ENCODE measurements at regions not wholly inside any gene's neighbourhood (a gene's known extent, or its start where the extent isn't known, plus 50 kb on each side); places are given as distances from the start of the nearest gene placed in this dataset.
A peak's percentile ranks its signal among the peaks of the same experiment; 100 is the strongest.
"Not testable (repeated sequence)": the region's sequence is repeated elsewhere in the genome, so short reads cannot be mapped to it uniquely, and the experiment has no call there.

DNA sequence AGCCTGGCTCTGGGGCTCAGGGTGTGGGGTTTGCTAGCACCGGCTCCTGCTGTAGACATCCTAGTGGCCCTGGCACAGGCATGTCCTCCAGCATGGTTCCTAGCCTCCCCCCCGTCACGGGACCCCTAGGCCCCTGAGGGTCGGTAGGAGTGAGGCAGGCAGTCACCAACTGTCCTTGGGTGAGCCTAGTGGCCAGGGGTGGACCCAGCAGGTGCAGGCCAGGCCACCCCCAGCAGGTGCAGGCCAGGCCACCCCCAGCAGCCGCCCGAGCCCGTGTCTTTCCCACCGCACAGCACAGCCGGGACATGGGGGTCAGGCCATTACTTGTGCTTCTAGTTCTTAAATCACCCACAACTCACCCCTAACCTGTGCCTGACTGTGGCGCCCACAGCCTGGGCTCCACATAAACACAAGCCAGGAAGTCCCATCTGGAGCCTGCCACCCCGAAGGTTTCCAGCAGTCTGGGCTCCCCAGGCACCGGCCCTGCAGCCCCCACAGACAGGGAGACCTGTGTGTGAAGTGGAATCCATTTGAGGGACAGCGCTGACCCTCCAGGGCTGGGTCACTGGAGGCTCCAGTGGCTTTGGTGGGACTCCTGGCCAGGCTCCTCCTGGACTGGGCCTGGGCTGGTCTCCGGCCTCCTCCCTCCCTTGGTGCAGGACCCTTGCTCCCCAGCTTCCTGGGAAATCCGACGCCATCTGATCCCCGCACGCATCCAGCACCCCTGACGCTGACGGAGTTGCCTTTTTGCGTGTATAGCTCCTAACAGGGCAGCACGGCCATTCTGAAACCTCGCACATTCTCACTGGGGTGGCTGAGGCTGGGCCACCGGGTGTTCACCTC lies 114.1 kb upstream of the LPCAT1 start:
- H3K4me1 ChIP-seq (ENCODE audit: insufficient read depth, low read length): peaks cover 4% of the 10 kb centered on the region
- no peak overlapping the region for H3K27ac ChIP-seq (ENCODE audit: low read depth, low read length)
- no peak overlapping the region for H3K4me3 ChIP-seq (ENCODE audit: low read depth in 1 of 2, low read length in 2 of 2)
- no peaks in the 10 kb centered on the region for H3K9me3 ChIP-seq (ENCODE audit: low read length)
- H3K9ac ChIP-seq (ENCODE audit: low read length): no peak overlapping the region
- no peaks in the 10 kb centered on the region for H3K36me3 ChIP-seq (ENCODE audit: insufficient read depth, low read length)
- H3K27me3 ChIP-seq (ENCODE audit: control insufficient read depth in 1 of 2, insufficient read depth in 2 of 2, low read length in 2 of 2): peaks cover 0 to 8% of the 10 kb centered on the region in 2 donors

DNA sequence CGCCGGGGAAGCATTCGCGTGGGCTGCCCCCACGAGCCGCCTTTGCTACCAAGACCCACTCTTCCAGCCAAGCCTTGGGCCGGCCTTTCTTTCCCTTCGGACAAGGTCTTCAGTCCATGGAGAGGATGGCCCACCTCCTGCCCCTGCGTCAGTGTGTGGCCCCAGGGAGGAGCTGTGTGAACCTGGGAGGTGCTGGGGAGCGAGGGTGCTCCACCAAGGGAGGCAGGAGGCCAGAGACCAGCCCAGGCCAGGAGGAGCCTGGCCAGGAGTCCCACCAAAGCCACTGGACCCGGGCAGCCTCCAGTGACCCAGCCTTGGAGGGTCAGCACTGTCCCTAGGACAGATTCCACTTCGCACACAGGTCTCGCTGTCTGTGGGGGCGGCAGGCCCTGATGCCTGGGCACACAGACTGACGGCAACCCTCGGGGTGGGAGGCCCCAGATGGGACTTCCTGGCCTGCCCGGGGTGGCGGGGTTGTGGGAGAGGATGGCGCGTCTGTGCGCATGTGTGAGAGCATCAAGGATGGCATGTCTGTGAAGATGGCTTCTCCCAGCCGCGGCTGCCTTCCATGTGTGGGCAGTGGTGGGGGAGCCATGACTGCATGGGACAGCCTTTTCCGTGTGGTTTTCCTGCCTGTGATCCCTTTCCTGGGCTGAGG lies 113.3 kb upstream of the LPCAT1 start:
- no peak overlapping the region for H3K27ac ChIP-seq (ENCODE audit: low read depth, low read length)
- H3K27me3 ChIP-seq (ENCODE audit: control insufficient read depth in 1 of 2, insufficient read depth in 2 of 2, low read length in 2 of 2): peaks cover 0 to under 1% of the 10 kb centered on the region in 2 donors
- peaks cover 4% of the 10 kb centered on the region for H3K4me1 ChIP-seq (ENCODE audit: insufficient read depth, low read length)
- H3K4me3 ChIP-seq (ENCODE audit: low read depth in 1 of 2, low read length in 2 of 2): no peak overlapping the region
- H3K36me3 ChIP-seq (ENCODE audit: insufficient read depth, low read length): no peaks in the 10 kb centered on the region
- H3K9me3 ChIP-seq (ENCODE audit: low read length): no peaks in the 10 kb centered on the region
- no peak overlapping the region for H3K9ac ChIP-seq (ENCODE audit: low read length)

DNA sequence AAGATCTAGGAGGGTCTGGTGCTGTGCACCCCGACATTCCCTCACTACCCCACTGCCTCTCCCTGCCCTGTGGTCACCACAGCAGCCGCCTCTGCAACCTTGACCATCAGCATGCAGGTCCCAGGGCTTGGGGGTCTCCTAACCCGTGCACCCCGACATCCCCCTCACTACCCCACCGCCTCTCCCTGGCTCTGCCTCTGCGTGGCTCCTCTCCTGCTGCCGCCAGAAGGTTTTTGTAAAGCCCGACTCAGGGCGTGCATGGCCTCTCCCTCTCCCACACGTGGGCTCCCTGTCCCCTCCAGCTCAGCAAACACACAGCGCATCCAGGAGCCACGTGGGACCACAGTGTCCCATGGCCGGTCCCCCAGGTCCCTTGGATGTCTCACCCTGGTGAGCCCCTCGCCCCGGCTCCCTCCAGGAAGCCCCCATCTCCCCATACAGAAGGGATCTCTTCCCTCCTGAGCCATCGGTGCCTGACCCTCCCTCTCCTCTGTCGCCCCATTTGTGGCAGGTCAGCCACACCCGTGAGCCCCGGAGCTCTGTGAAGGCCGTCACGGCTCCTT lies 112.5 kb upstream of the LPCAT1 start:
- not testable (repeated sequence) for H3K27ac ChIP-seq (ENCODE audit: low read depth, low read length); H3K9me3 ChIP-seq (ENCODE audit: low read length); H3K4me1 ChIP-seq (ENCODE audit: insufficient read depth, low read length); H3K27me3 ChIP-seq (ENCODE audit: control insufficient read depth in 1 of 2, insufficient read depth in 2 of 2, low read length in 2 of 2); H3K4me3 ChIP-seq (ENCODE audit: low read depth in 1 of 2, low read length in 2 of 2); H3K9ac ChIP-seq (ENCODE audit: low read length); H3K36me3 ChIP-seq (ENCODE audit: insufficient read depth, low read length)

DNA sequence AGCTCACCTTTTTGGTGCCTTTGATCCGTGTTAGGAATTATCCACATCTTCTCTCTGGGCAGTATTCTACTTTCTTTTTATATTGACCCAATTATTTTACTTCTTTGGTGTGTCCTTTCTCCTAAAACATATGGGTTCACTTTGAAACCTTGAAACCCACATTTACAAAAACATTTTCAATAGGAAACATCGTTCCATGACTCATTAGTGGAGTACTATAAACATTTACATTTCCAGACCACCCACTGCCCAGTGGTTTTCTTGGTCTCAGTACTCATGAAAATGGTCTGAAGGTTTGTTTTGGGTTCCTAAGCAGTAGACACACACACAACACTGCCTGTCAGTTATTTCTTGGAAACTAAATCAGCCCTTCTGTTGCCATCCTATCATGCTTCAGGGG lies 111.7 kb upstream of the LPCAT1 start:
- not testable (repeated sequence) for H3K4me1 ChIP-seq (ENCODE audit: insufficient read depth, low read length); H3K27ac ChIP-seq (ENCODE audit: low read depth, low read length); H3K4me3 ChIP-seq (ENCODE audit: low read depth in 1 of 2, low read length in 2 of 2); H3K9me3 ChIP-seq (ENCODE audit: low read length); H3K27me3 ChIP-seq (ENCODE audit: control insufficient read depth in 1 of 2, insufficient read depth in 2 of 2, low read length in 2 of 2); H3K9ac ChIP-seq (ENCODE audit: low read length); H3K36me3 ChIP-seq (ENCODE audit: insufficient read depth, low read length)

DNA sequence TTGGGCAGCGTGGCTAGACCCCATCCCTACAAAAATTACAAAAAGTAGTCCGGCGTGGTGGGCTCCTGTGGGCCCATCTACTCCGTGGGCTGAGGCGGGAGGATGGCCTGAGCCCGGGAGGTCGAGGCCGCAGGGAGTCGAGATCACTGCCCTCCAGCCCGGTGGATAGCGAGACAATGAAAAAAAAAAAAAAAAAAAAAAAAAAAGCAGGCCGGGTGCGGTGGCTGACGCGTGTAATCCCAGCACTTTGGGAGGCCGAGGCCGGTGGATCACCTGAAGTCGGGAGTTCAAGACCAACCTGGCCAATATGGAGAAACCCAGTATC lies 110.5 kb upstream of the LPCAT1 start:
- Histone ChIP-seq H3K9ac (ENCODE audit: low read length) (no peak overlapping the region), H3K9me3 (ENCODE audit: low read length) (no peaks in the 10 kb centered on the region), H3K36me3 (ENCODE audit: insufficient read depth, low read length) (no peaks in the 10 kb centered on the region), H3K27me3 (ENCODE audit: control insufficient read depth in 1 of 2, insufficient read depth in 2 of 2, low read length in 2 of 2) (no peaks in the 10 kb centered on the region), H3K4me1 (ENCODE audit: insufficient read depth, low read length) (peaks cover 4% of the 10 kb centered on the region), H3K27ac (ENCODE audit: low read depth, low read length) (peak overlapping the region; percentile 86), H3K4me3 (ENCODE audit: low read depth in 1 of 2, low read length in 2 of 2) (peak overlapping the region; percentile 67 to 85)

DNA sequence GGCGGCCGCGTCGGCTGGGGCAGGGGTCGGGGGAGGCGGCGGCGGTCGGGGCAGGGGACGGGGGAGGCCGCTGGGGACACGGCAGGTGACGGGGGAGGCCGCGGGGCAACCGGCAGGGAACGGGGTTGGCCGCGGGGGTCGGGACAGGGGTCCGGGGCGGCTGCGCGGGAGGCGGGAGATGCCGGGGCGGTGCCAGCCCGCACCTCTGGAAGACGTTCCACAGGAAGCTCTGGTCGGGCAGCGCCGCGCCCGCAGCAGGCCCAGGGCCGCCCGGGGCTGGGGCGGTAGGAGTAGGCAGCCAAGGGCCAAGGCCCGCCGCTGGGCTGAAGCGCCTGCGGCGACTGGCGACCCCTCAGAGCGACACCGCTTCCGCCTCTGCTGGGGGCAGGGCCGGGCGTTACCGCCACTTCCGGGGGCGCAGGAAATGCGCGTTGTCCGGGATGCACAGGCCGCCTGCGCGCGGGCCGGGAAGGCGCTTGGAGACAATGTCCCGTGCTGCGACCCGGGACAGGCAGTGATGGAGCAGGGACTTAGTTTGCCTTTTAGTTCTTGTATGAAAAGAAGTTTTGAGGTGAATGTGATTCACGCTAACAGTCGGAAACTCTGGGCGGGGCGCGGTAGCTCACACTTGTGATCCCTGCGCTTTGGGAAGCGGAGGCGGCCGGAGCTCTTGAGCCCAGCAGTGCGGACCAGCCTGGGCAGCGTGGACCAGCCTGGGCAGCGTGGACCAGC lies 110.0 kb upstream of the LPCAT1 start:
- Histone ChIP-seq H3K9me3 (ENCODE audit: low read length) (no peaks in the 10 kb centered on the region), H3K4me1 (ENCODE audit: insufficient read depth, low read length) (peaks cover 4% of the 10 kb centered on the region), H3K27me3 (ENCODE audit: control insufficient read depth in 1 of 2, insufficient read depth in 2 of 2, low read length in 2 of 2) (no peaks in the 10 kb centered on the region), H3K4me3 (ENCODE audit: low read depth in 1 of 2, low read length in 2 of 2) (peak overlapping the region; percentile 67 to 85), H3K27ac (ENCODE audit: low read depth, low read length) (peak overlapping the region; percentile 86), H3K9ac (ENCODE audit: low read length) (no peak overlapping the region), H3K36me3 (ENCODE audit: insufficient read depth, low read length) (no peaks in the 10 kb centered on the region)

DNA sequence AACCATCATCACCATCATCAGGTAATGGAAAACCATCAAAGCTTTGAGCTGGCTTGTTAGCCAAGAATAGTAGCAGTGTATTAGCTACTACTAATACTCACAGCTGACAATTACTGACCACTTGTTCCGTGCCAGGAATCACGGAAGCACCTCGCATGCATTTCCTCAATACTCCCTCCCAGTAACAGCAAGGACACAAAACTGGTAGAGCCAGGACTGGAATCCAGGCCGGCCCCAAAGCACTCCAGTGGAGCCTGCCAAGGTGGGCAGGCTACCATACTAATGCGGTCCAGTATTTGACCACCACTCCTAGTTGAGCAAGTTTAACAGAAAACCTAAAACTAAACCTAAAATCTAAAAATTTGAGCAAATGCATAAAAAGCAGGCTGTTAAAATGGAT lies 107.2 kb upstream of the LPCAT1 start:
- not testable (repeated sequence) for H3K36me3 ChIP-seq (ENCODE audit: insufficient read depth, low read length); H3K27me3 ChIP-seq (ENCODE audit: control insufficient read depth in 1 of 2, insufficient read depth in 2 of 2, low read length in 2 of 2); H3K4me3 ChIP-seq (ENCODE audit: low read depth in 1 of 2, low read length in 2 of 2); H3K9me3 ChIP-seq (ENCODE audit: low read length); H3K27ac ChIP-seq (ENCODE audit: low read depth, low read length); H3K4me1 ChIP-seq (ENCODE audit: insufficient read depth, low read length); H3K9ac ChIP-seq (ENCODE audit: low read length)

DNA sequence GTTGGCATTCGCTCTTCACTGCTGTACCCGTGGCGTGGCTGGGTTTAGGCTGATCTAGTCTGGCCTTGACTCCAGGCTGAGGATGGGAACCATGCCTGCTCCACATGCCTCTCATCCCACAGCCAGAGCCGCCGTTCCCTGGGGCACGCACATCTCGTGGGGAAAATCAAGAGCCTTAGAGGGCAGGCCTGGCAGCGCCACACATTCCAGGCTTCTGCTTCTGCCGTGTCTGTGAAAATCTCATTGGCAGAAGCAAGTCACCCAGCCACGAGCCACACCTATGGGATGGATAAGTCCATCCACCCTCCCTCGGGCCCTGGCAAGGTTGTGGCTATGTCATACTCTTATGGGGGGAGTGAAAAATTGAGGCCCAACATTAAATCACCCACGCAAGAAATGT lies 102.6 kb upstream of the LPCAT1 start:
- not testable (repeated sequence) for H3K27me3 ChIP-seq (ENCODE audit: control insufficient read depth in 1 of 2, insufficient read depth in 2 of 2, low read length in 2 of 2); H3K9ac ChIP-seq (ENCODE audit: low read length); H3K27ac ChIP-seq (ENCODE audit: low read depth, low read length); H3K9me3 ChIP-seq (ENCODE audit: low read length); H3K36me3 ChIP-seq (ENCODE audit: insufficient read depth, low read length); H3K4me3 ChIP-seq (ENCODE audit: low read depth in 1 of 2, low read length in 2 of 2); H3K4me1 ChIP-seq (ENCODE audit: insufficient read depth, low read length)

DNA sequence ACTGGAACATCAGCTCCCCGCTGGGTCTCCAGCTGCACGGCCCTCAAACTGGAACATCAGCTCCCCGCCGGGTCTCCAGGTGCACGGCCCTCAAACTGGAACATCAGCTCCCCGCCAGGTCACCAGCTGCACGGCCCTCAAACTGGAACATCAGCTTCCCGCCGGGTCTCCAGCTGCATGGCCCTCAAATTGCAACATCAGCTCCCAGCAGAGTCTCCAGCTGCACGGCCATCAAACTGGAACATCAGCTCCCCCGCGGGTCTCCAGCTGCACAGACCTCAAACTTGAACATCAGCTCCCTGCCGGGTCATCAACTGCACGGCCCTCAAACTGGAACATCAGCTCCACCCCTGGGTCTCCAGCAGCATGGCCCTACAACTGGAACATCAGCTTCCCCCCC lies 95.8 kb upstream of the LPCAT1 start:
- not testable (repeated sequence) for H3K9me3 ChIP-seq (ENCODE audit: low read length); H3K9ac ChIP-seq (ENCODE audit: low read length); H3K4me1 ChIP-seq (ENCODE audit: insufficient read depth, low read length); H3K27ac ChIP-seq (ENCODE audit: low read depth, low read length); H3K4me3 ChIP-seq (ENCODE audit: low read depth in 1 of 2, low read length in 2 of 2); H3K27me3 ChIP-seq (ENCODE audit: control insufficient read depth in 1 of 2, insufficient read depth in 2 of 2, low read length in 2 of 2); H3K36me3 ChIP-seq (ENCODE audit: insufficient read depth, low read length)

DNA sequence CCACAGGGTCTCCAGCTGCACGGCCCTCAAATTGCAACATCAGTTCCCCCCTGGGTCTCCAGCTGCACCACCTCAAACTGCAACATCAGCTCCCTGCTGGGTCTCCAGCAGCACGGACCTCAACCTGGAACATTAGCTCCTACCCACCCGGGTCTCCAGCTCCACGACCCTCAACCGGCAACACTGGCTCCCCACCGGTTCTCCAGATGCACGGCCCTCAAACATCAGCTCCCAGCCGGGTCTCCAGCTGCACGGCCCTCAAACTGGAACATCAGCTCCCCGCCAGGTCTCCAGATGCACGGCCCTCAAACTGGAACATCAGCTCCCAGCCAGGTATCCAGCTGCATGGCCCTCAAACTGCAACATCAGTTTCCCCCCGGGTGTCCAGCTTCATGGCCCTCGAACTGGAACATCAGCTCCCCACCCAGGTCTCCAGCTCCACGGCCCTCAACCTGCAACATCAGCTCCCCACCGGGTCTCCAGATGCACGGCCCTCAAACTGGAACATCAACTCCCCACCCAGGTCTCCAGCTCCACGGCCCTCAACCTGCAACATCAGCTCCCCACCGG lies 94.6 kb upstream of the LPCAT1 start:
- not testable (repeated sequence) for H3K4me3 ChIP-seq (ENCODE audit: low read depth in 1 of 2, low read length in 2 of 2); H3K9ac ChIP-seq (ENCODE audit: low read length); H3K27ac ChIP-seq (ENCODE audit: low read depth, low read length); H3K4me1 ChIP-seq (ENCODE audit: insufficient read depth, low read length); H3K36me3 ChIP-seq (ENCODE audit: insufficient read depth, low read length); H3K27me3 ChIP-seq (ENCODE audit: control insufficient read depth in 1 of 2, insufficient read depth in 2 of 2, low read length in 2 of 2); H3K9me3 ChIP-seq (ENCODE audit: low read length)

DNA sequence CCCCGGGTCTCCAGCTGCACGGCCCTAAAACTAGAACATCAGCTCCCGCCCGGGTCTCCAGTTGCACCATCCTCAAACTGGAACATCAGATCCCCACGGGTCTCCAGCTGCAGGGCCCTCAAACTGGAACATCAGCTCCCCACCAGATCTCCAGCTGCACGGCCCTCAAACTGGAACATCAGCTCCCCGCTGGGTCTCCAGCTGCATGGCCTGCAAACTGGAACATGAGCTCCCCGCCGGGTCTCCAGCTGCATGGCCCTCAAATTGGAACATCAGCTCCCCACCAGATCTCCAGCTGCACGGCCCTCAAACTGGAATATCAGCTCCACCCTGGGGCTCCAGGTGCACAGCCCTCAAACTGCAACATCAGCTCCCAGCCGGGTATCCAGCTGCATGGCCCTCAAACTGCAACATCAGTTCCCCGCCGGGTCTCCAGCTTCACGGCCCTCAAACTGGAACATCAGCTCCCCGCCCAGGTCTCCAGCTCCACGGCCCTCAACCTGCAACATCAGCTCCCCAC lies 93.5 kb upstream of the LPCAT1 start:
- not testable (repeated sequence) for H3K27ac ChIP-seq (ENCODE audit: low read depth, low read length); H3K36me3 ChIP-seq (ENCODE audit: insufficient read depth, low read length); H3K4me1 ChIP-seq (ENCODE audit: insufficient read depth, low read length); H3K27me3 ChIP-seq (ENCODE audit: control insufficient read depth in 1 of 2, insufficient read depth in 2 of 2, low read length in 2 of 2); H3K9ac ChIP-seq (ENCODE audit: low read length); H3K9me3 ChIP-seq (ENCODE audit: low read length); H3K4me3 ChIP-seq (ENCODE audit: low read depth in 1 of 2, low read length in 2 of 2)
